ENCODE measurements at regions not wholly inside any gene's neighbourhood (a gene's known extent, or its start where the extent isn't known, plus 50 kb on each side); places are given as distances from the start of the nearest gene placed in this dataset.

DNA sequence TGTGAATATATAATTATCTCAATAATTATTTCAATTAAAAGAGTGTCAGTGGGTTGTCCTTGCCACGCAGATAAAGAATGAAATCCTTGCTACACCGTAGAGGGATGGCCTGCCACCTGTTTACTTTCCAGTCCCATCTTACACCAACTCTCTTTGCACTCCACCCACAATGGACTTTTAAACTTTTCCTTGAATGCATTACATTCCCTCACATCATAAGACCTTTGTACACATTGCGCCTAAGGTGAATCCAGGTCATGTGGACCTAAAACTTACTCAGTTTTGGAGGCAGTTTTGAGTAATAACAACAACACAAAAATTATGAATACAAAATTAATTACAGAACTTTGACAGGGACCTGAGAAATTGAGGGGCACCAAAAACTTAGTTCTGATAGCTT, 78.7 kb upstream of the PDE5A start (continued):
- TF ChIP-seq, protein P1, sequence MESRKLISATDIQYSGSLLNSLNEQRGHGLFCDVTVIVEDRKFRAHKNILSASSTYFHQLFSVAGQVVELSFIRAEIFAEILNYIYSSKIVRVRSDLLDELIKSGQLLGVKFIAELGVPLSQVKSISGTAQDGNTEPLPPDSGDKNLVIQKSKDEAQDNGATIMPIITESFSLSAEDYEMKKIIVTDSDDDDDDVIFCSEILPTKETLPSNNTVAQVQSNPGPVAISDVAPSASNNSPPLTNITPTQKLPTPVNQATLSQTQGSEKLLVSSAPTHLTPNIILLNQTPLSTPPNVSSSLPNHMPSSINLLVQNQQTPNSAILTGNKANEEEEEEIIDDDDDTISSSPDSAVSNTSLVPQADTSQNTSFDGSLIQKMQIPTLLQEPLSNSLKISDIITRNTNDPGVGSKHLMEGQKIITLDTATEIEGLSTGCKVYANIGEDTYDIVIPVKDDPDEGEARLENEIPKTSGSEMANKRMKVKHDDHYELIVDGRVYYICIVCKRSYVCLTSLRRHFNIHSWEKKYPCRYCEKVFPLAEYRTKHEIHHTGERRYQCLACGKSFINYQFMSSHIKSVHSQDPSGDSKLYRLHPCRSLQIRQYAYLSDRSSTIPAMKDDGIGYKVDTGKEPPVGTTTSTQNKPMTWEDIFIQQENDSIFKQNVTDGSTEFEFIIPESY (CRISPR knock-in tag; IDR thresholded peaks at IDR 0.05): no peak
- TF ChIP-seq FOXA3 (CRISPR knock-in tag; conservative IDR thresholded peaks at IDR 0.05 in 1 of 2, IDR thresholded peaks at IDR 0.05 in 1 of 2): no peak
- no peak for TF ChIP-seq MBD1 (CRISPR knock-in tag; IDR thresholded peaks at IDR 0.05)
- TF ChIP-seq ZBED1 (IDR thresholded peaks at IDR 0.05): no peak
- no peak for TF ChIP-seq ZNF407 (IDR thresholded peaks at IDR 0.05; ENCODE audit: low read depth)

Measured in K562 (cell line).